ENCODE measurements at regions not wholly inside any gene's neighbourhood (a gene's known extent, or its start where the extent isn't known, plus 50 kb on each side); places are given as distances from the start of the nearest gene placed in this dataset.

DNA sequence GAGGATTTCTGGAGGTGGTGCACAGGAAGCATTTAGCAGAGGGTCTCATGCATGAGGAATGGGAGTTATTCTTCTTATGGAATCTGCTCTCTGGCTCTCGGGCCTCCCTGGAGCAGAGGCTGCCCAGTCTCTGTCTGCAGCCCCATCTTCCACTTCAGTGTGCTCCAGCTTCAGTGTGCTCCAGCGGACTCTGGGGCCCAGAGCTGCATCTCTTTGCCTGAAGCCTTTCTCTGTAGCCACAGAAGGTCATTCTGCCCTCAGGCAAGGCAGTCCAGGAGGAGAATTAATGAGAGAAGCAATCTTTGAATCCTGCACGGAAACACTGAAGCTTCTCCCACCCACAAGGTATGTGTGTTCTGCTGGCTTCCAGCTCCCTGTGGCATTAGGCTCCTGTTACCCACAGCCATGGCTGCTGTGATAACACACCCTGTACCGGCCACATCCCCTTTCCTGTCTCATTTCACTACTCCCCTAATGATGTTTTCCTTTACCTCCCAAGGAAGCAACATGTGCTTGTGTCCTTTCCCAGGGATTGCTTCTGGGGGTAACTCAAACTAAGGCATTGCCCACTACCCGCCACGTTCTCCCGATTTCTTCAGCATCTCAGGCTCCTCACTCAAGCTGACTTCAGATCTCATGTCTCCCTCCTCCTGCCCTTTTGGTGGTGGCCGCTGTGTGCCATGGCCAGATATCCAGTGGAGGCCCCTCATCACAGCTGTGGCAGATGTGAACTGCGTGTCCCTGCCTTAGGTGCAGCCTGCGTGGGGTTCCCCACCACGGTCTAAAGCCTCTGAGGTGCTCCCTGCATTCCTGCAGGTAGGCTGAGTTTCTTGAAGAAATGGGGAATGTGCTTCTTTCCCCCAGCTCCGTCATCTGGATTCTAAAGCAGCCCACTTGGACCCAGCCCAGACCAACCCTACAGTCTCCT is 181.2 kb upstream of the GALNT2 start:
- TF ChIP-seq GATA2 (IDR thresholded peaks at IDR 0.05; ENCODE audit: low read depth, low read length) (no peak), GATA3 (IDR thresholded peaks at IDR 0.05; ENCODE audit: low read depth, low read length) (no peak)
